HG02623 (cell line): ENCODE measurements at regions not wholly inside any gene's neighbourhood (a gene's known extent, or its start where the extent isn't known, plus 50 kb on each side); places are given as distances from the start of the nearest gene placed in this dataset.
A peak's percentile ranks its signal among the peaks of the same experiment; 100 is the strongest.
"Not testable (repeated sequence)": the region's sequence is repeated elsewhere in the genome, so short reads cannot be mapped to it uniquely, and the experiment has no call there.

Experiments
- ATAC-seq: cut with Tn5 transposase; IDR thresholded peaks from one replicate; pipeline ENCODE4 v1.9.1; 2021; ENCODE audit warnings: moderate library complexity; ENCODE audit not compliant: unreplicated experiment

DNA sequence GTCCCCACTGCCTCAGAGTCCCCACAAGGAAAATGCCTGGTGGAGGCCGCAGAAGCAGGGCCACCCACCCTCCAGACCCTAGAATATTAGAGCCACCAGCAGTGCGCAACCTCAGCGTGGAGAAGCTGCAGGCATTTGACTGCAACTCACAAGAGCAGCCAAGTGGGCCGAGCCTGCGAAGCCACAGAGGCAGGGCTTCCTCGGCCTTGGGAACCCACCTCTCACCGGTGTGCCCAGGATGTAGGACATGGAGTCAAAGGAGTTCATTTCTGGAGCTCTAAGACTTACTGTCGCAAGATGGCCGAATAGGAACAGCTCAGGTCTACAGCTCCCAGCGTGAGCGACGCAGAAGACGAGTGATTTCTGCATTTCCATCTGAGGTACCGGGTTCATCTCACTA, 397.9 kb upstream of the PIK3R1 start:
- ATAC-seq = no peak

DNA sequence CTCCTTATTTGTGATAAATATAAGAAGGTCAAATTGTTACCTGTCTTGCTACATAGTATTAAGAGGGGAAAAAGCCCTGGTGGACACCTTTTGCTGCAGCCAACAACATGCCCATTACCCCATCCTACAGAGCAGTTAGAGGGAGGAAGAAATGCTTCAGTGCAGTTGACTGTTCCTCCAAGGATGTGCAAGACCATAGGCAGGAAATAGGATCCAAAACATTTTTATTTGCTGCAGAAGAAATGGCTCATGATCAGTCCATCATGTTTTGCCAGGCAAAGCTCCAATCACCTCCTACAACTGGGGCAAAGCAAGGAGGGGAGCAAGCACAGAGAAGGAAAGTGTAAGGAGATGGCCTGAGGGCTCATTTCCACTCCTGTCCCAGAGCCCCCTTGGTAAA, 399.1 kb upstream of the PIK3R1 start:
- no peak for ATAC-seq

DNA sequence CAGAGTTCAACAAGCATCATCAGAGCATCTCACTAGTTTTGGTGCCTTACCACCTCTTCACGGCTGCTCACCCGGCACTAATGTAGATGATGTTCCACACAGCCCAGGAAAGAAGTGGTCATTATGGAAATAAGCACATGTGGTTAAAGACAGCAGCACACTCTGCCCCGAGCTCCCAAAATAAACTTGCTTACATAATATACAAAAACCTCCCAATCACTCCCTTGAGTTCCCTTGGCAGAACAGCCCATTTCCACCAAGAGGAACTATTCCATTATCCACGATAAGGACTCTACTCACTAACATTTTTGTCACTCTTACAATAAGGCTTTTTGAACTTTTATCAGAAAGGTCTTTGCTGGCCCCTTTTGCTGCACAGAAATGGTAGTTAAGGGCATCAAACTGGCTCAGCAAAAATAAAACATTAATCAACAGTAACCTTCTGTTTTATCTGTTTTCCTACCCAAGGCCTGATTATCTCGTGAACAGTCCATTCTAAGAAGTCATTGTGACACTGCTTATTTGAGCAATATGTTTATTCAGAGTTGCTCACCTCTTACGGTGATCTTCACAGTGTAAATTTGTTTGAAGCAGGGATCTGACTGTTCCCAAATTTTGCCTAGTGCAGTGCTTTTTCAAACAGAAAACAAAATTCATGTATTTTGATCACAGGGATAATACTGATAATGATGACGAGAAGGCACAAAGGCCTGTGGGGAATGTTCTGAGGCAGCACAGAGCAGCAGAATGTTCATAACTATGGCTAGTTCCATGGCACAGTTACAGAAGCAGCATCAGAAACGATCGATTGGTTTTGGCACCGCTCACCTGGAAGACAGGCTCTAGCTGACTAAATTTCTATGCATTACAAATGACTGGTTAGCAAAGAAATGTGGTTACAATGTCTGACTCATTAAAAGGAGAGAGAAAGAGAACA, 399.8 kb upstream of the PIK3R1 start:
- no peak for ATAC-seq

DNA sequence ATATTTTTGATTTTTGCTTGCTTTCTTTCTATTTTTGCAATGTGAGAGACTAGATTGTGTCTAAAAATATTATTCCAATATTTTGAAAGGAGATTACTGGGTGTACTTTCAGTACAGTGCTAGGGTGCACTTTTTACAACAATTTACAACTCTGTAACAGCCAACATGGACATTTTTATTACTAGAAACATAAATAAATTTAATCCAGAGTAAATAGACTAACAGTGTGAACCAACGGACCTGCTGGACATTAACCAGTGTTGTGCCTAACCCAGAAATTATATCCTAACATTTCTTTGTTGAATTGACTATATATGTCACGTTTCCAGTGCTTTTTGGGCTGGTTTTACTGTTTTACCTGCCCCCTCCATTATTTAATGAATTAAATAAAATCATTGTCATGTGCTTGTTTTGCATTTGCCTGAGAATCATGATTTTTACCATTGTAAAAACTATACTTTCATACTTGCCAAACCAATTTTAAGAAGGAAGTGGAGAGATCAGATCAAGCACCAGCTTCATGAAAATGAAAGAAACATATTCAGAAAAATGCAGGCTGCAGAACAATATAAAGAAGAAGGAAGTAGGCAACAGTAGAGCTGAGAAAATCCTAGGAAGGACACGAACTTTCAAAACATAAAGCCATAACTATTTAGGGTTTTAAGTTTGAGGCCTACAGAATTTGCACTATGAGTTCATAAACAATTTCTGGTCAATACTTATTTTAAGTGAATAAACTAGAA, 400.8 kb upstream of the PIK3R1 start:
- no peak for ATAC-seq

DNA sequence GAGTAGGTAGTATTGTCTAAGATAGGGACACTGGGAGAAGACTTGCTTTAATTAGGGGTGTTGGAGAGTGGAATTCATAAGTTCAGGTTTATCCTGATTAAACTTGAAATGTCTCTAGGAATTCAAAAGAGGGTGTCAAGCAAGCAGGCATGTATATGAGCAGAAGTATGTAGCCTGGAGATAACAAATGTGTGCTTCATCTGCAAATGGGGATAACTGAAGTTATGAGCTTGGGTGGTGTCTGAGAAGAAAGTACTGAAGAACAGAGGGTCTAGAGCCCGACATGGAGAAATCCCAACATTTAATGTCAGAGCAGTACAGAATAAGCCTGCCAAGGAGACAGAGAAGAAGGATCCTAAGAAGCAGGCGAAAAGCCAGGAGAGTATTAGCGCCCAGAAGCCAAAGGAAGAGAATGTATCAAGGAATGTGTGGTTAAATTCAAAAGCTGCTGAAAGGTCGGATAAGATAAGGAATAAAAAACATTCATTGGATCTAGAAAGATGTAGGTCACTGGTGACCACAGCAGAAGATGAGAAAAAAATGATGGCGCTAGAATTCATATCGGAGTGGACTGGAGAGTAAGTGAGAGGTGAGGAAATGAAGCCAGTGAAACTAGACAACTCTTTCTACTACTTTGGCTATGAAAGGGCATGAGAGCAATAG, 401.5 kb upstream of the PIK3R1 start:
- ATAC-seq = no peak

DNA sequence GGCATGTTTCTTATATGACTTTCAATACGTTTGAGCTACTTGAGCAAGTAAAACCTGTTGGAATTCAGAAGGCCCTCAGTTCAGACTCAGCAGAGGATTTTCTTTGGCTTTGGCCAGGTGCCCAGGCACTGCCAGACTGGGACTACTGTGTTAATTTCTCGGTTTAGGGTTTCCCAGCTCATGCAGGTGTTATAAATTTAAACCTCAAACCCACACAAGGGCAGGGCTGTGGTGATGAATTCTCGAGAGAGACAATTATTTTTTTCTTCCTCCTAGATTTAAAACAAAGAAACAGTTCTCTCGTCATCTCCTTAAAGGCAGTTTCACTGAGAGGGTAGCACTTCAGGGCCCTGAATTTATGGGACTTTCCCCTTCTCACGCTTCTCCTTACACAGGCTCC, 406.0 kb upstream of the PIK3R1 start:
- peak; percentile 25 for ATAC-seq

DNA sequence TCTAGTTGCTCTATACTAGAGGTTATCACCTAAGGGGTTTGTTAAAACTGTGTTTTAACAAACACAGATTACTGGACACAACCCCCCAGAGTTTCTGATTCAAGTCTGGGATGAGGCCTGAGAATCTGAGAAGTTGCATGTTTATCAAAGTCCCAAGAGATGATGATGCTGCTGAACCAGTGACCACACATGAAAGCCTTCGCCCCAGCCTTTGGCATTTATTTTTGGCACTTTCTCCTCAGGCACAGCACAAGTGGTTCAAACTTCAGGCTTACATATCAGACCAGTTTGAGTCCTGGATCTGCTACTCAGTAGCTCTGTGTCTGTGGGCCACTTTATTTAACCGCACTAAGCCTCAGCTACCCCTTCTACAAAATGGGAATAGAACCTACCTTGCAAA, 407.2 kb upstream of the PIK3R1 start:
- ATAC-seq = no peak

DNA sequence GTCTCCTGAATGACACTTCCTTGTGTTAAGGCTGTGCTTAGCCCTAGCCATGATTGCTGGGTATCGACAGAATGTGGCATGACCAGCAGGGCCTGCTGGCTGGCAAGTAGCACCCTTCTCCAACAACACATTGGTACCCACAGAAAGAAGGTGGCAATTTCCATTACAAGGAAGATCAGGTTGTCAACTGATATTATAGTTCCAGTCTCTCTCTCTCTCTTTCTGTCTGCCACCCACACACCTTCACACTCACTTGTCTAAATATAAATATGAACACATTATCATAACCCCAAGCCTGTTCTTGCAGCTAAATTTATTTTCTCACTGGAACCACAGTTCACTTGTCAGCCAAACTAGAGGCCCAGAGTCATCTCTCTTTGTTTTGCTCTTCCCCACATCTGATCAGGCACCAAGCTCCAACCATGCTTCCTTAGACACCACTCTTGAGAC, 408.1 kb upstream of the PIK3R1 start:
- peak; percentile 58 for ATAC-seq

DNA sequence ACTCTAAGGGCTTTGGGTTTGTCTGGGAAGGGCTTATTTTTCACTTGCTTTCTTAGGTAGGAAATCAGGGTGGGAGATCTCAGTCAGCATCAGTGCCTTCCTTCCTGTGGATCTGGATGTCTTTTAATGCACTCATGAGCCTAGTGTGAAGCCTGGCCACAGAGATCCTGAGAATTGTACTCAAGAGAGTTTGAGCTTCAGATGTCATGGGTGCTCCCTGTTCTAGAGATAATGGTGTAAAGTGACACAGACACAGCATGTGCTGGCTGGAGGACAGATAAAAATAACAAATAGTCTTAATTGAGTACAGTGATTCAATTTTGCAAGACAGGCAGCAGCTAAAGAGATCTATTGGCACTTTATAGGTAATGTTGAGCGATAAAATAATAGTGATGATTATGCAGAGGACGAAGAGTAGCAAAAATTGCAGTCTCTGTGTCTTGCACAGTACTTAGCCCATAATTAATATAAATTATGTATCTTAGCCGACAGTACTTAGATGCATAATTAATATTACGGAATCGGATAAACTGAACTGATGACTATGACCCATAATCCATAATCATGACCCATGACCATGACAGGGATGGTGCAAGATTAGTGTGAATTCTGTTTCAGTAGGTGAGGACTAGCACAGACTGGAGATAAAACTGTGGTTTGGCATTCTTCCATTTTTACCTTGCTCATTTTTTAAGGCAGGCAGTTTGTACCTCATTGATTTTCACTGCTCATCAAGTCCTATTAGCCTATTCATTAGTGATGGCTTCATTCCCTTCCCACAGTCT, 408.7 kb upstream of the PIK3R1 start:
- no peak for ATAC-seq

DNA sequence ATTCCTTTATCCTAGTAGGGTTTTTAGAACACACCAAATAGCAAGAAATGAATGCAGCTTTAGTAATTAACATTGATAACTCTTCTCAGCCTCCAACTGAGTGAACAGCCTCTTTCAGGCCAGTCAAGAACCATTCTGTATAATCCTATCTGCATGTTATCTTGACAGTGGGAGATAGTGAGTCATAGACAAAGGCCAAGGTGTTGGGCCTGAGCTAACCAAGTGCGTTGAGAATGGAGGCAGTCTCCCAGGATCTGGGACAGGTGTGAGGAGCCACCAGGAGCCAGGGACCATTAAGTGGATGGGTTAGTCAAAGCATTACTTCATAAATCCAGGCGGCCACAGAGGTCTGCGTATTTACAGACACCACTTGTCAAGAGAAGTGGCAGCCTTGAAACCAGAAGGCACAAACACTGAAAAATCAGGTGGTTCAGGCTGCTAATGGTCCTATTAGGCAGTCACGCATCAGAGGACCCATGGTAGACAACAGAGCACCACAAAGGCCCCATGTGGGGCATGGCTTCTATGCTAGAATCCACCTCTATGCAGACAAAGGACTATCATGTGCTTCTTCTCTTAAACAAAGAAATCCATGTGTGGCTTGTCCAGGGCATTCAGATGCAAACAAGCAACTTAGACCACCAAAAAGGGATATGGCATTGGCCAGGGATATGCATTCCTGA, 409.7 kb upstream of the PIK3R1 start:
- ATAC-seq = no peak

DNA sequence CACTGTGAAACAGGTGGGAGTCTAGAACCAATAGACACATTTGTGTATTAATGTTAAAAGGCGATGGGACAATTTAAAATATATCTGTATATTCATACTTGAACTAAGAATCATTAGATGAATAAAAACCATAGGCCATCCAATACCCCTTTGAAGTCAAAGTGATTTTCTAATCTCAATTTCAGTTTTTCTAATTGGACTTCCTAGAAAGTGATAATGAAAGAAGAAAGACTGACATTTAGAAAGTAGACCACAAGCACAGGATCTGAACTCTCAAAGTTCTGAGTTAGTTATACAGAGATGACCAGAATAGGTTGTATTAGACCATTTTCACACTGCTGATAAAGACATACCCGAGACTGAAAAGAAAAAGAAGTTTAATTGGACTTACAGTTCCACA, 412.8 kb upstream of the PIK3R1 start:
- ATAC-seq = no peak

DNA sequence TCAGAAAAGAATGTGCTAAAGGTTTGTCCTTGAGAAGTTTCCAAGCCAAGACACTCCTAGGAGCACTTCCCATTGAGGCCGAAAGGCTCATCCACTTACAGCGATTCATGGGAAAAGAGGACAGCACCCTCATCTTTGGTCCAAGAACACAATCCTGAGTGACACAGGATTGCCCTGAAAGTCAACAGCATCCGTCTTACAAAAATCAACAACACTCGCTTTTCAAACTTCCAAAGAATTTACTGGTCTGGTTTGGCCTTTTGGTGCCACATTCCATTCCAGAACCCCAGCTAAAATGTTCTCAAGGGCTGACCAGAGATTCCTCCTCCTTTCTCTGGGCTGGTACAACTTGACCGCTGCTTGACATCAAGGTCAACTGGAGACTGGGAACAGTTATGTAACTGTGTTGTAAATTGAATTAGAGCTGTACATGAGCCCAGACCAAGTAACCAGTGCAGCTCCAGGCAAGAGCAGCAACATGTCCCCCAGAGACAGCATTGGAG, 415.8 kb upstream of the PIK3R1 start:
- ATAC-seq = no peak

DNA sequence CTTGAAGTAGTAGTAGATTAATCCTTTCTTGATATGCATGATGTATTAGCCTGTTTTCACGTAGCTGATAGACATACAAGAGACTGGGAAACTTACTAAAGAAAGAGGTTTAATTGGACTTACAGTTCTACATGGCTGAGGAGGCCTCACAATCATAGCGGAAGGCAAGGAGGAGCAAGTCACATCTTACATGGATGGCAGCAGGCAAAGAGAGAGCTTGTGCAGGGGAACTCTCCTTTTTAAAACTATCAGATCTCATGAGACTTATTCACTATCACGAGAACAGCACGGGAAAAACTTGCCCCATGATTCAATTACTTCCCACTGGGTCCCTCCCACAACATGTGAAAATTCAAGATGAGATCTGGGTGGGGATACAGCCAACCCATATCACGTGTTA, 417.1 kb upstream of the PIK3R1 start:
- ATAC-seq = not testable (repeated sequence)

DNA sequence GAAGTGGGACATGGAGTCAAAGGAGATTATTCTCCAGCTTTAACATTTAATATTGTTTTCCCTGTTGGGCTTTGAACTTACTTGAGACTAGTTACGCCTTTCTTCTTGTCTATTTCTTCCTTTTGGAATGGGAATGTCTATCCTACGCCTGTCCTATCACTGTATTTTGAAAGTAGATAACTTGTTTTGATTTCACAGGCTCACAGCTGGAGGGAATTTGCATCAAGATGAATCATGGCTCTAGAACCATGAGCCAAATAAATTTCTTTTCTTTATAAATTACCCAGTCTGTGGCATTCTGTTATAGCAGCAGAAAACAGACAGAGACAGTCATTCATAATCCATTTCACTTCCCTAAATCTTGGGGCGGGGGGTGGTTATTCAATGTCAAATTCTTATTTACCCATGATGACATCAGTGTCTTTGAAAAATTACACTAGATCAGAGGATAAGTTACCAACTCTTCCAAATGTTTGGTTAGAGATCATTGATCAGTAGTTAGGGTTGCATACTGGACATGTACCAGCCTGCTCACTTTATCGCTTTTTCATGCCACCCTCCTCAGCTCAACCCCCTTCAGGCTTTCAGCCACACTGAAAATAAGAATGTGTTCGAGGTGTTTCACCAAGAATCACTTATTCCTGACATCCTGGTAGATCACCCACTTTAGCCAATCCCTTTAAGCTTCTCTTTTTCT, 419.6 kb upstream of the PIK3R1 start:
- no peak for ATAC-seq

DNA sequence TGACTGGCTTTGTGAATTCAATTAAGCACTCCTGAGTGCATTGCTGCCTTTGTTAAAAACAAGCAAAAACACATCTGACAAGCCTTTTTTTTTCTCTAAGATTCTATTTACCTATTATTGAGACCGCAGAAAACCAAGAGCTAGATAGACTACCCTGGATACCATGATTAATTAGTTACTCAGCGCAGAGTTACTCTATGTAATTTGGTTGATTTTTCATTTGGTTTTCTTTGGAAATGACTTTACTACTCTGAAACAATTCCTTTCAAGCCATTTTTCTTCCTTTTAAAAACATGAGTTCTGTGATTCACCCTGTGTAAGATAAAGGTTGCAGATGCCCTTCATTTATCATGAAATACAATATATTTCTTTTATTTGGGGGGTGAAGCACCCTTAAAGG, 421.6 kb upstream of the PIK3R1 start:
- no peak for ATAC-seq

DNA sequence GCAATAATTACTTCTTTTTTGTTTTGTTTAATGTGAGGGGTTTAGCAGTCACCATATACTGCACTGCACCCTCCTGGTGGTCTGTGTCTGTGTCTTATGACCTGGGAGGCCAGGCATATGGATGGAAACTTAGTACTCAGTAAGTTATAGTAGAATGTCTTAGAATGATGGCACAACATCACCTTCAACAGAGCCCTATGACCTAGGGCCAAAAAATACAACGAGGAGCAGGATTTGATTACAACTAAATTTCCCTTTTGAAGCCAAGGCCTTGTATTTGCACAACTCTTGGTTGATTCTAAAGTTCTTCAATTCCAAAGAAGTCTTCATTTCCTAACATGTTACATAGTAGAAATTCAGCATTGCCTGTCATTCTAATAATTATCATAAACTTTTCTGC, 422.1 kb upstream of the PIK3R1 start:
- no peak for ATAC-seq

DNA sequence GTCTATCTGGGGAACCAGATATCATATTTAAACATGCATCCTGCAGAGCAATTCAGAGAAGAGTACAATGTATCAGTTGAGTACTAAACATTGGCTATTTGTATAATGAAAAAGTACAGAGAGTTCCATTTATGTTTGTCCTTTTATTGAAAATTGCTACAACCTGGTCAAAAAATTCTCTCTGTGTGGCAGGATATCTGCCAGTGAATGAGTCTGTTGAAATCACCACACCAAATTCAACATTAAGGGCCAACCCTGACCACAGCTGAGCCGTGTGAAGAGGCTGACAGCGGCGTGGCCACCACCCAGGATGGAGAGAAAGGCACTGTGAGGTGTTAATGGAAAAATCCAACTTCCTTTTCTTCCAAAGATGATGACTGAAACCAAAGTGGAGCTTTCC, 422.7 kb upstream of the PIK3R1 start:
- no peak for ATAC-seq

DNA sequence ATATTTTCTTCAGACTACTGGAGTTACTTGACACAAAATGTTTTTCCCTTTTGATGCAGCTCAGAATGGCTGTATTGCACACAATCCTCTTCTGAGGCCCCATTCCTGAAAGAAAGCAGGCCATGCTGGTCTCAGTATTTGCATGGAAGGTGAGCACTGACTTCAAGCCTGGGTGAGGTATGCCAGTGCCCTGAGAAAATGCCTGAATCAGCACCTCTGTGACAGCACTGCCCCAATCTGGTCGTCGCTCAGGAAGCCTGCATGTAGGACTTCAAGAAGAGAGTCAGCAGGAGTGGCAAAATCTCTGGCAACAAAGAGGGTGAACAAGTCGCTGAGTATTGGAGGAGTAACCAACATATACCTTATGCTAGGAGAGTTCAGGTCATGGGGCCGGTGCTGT, 425.2 kb upstream of the PIK3R1 start:
- ATAC-seq = no peak

DNA sequence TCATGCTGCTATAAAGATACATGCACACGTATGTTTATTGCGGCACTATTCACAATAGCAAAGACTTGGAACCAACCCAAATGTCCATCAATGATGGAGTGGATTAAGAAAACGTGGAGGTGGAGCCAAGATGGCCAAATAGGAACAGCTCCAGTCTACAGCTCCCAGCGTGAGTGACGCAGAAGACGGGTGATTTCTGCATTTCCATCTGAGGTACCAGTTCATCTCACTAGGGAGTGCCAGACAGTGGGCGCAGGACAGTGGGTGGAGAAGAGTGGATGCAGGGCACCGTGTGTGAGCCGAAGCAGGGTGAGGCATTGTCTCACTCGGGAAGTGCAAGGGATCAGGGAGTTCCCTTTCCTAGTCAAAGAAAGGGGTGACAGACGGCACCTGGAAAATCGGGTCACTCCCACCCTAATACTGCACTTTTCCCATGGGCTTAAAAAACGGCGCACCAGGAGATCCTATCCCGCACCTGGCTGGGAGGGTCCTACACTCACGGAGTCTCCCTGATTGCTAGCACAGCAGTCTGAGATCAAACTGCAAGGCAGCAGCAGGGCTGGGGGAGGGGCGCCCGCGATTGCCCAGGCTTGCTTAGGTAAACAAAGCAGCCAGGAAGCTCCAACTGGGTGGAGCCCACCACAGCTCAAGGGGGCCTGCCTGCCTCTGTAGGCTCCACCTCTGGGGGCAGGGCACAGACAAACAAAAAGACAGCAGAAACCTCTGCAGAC, 435.5 kb upstream of the PIK3R1 start:
- not testable (repeated sequence) for ATAC-seq
